BE2C (cell line): ENCODE measurements at regions not wholly inside any gene's neighbourhood (a gene's known extent, or its start where the extent isn't known, plus 50 kb on each side); places are given as distances from the start of the nearest gene placed in this dataset.

Experiments
- DNase-seq: peaks from one replicate; pipeline ENCODE4 v3.0.0-alpha.2; 2020
- H3K27me3 ChIP-seq: fragments of 250-450 bp; sonication (Bioruptor Pico); 2 replicates; pipeline ENCODE4 v1.5.1; 2020; ENCODE audit warnings: mild to moderate bottlenecking
- H3K36me3 ChIP-seq: fragments of 250-450 bp; sonication (Bioruptor Pico); 2 replicates; pipeline ENCODE4 v1.5.1; 2020; ENCODE audit warnings: mild to moderate bottlenecking
- H3K4me1 ChIP-seq: fragments of 250-450 bp; sonication (Bioruptor Pico); 2 replicates; pipeline ENCODE4 v1.5.1; 2020
- H3K4me3 ChIP-seq: 2 replicates; pipeline ENCODE4 v1.5.1; 2011; ENCODE audit warnings: low read depth, low read length
- H3K9me3 ChIP-seq: fragments of 250-450 bp; sonication (Bioruptor Pico); 2 replicates; pipeline ENCODE4 v1.5.1; 2020
- TF ChIP-seq, protein P1 (sequence below): IDR thresholded peaks from 2 replicates; pipeline ENCODE4 v1.5.1; 2012; ENCODE audit warnings: mild to moderate bottlenecking, low read depth, low read length

- H3K9me3 ChIP-seq, result no peaks in the 10 kb centered on the region
- DNase-seq, result no peak
- H3K4me3 ChIP-seq, result no peak overlapping the region
- H3K4me1 ChIP-seq, result no peaks in the 10 kb centered on the region
- TF ChIP-seq, protein P1, sequence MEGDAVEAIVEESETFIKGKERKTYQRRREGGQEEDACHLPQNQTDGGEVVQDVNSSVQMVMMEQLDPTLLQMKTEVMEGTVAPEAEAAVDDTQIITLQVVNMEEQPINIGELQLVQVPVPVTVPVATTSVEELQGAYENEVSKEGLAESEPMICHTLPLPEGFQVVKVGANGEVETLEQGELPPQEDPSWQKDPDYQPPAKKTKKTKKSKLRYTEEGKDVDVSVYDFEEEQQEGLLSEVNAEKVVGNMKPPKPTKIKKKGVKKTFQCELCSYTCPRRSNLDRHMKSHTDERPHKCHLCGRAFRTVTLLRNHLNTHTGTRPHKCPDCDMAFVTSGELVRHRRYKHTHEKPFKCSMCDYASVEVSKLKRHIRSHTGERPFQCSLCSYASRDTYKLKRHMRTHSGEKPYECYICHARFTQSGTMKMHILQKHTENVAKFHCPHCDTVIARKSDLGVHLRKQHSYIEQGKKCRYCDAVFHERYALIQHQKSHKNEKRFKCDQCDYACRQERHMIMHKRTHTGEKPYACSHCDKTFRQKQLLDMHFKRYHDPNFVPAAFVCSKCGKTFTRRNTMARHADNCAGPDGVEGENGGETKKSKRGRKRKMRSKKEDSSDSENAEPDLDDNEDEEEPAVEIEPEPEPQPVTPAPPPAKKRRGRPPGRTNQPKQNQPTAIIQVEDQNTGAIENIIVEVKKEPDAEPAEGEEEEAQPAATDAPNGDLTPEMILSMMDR, result no peak
- no peaks in the 10 kb centered on the region for H3K36me3 ChIP-seq
- no peaks in the 10 kb centered on the region for H3K27me3 ChIP-seq
These were observed 230.4 kb downstream of the ABHD5 start for GRCh38 chr3:43921056-43921648.

DNA sequence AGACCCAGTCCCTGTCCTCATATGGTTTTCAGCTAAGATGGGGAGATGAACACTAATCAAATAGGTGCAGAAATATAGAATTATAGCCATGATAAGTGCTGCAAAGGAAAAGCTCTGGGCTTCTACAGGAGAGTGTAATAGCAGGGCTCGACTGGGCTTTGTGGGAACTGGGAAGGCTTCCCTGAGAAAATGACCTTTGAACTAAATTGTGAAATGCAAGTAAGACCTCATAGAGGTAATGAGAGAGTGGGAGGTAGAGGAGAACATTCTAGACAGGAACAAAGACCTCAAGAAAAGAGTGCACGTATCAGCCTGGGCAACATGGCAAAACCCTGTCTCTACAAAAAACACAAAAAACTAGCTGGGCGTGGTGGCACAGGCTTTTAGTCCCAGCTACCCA is 231.6 kb downstream of the ABHD5 start:
- TF ChIP-seq, protein P1, result no peak
- no peaks in the 10 kb centered on the region for H3K9me3 ChIP-seq
- no peaks in the 10 kb centered on the region for H3K36me3 ChIP-seq
- no peak for DNase-seq
- no peaks in the 10 kb centered on the region for H3K27me3 ChIP-seq
- no peak overlapping the region for H3K4me3 ChIP-seq
- no peaks in the 10 kb centered on the region for H3K4me1 ChIP-seq

- no peaks in the 10 kb centered on the region for H3K36me3 ChIP-seq
- no peaks in the 10 kb centered on the region for H3K4me1 ChIP-seq
- no peak for DNase-seq
- TF ChIP-seq, protein P1, result no peak
- no peaks in the 10 kb centered on the region for H3K9me3 ChIP-seq
- no peaks in the 10 kb centered on the region for H3K27me3 ChIP-seq
- no peak overlapping the region for H3K4me3 ChIP-seq
These were observed 232.6 kb downstream of the ABHD5 start for GRCh38 chr3:43923104-43923882.

- no peak overlapping the region for H3K4me3 ChIP-seq
- H3K9me3 ChIP-seq, result no peaks in the 10 kb centered on the region
- H3K36me3 ChIP-seq, result no peaks in the 10 kb centered on the region
- no peak for DNase-seq
- H3K4me1 ChIP-seq, result no peaks in the 10 kb centered on the region
- TF ChIP-seq, protein P1, result no peak
- no peaks in the 10 kb centered on the region for H3K27me3 ChIP-seq
These were observed 235.3 kb downstream of the ABHD5 start for GRCh38 chr3:43926055-43926454.

GRCh38 chr3:43932921-43933320 is 242.2 kb downstream of the ABHD5 start:
- H3K4me3 ChIP-seq, result no peak overlapping the region
- H3K27me3 ChIP-seq, result no peaks in the 10 kb centered on the region
- H3K9me3 ChIP-seq, result no peaks in the 10 kb centered on the region
- H3K4me1 ChIP-seq, result no peaks in the 10 kb centered on the region
- TF ChIP-seq, protein P1, result no peak
- no peak for DNase-seq
- no peaks in the 10 kb centered on the region for H3K36me3 ChIP-seq

DNA sequence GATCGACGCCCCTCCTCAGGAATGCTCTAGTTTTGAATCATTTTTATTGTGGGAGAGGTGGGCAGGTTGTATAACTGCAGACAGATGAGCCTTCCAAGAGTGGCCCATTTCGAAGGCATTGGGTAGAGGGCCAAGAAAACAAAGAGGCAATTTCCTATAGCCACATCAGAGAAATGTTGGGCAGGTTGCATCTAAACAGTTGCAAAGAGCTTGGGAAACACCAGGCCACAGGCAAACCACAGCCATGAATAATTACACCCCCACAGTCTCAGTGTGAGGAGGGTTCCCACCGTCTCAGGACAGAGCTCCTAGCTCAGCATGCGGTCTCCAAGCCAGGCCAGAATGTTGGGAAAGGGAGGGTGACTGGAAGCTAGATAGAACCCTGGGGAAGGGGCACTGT is 257.3 kb downstream of the ABHD5 start:
- TF ChIP-seq, protein P1, result no peak
- H3K4me3 ChIP-seq, result no peak overlapping the region
- no peaks in the 10 kb centered on the region for H3K9me3 ChIP-seq
- DNase-seq, result no peak
- no peaks in the 10 kb centered on the region for H3K36me3 ChIP-seq
- H3K27me3 ChIP-seq, result no peaks in the 10 kb centered on the region
- H3K4me1 ChIP-seq, result no peaks in the 10 kb centered on the region
